WERI-Rb-1 (cell line): ENCODE measurements at regions not wholly inside any gene's neighbourhood (a gene's known extent, or its start where the extent isn't known, plus 50 kb on each side); places are given as distances from the start of the nearest gene placed in this dataset.

ENCODE experiments used
- DNase-seq: peaks from one replicate; pipeline ENCODE4 v3.0.0-alpha.2; 2020
- H3K27ac ChIP-seq: fragments of 250-450 bp; sonication (Bioruptor Pico); 2 replicates; pipeline ENCODE4 v1.5.1; 2020; ENCODE audit warnings: mild to moderate bottlenecking, moderate library complexity
- H3K27me3 ChIP-seq: fragments of 250-450 bp; sonication (Bioruptor Pico); 2 replicates; pipeline ENCODE4 v1.5.1; 2021; ENCODE audit warnings: mild to moderate bottlenecking, low read depth, moderate library complexity; ENCODE audit not compliant: insufficient read depth, severe bottlenecking
- H3K36me3 ChIP-seq: fragments of 250-450 bp; sonication (Bioruptor Pico); 2 replicates; pipeline ENCODE4 v1.5.1; 2020; ENCODE audit warnings: mild to moderate bottlenecking, moderate library complexity
- H3K4me3 ChIP-seq: 2 replicates; pipeline ENCODE4 v1.5.1; 2011; ENCODE audit warnings: low read depth, mild to moderate bottlenecking, control low read depth, low read length
- H3K9me3 ChIP-seq: fragments of 250-450 bp; sonication (Bioruptor Pico); 2 replicates; pipeline ENCODE4 v1.5.1; 2021; ENCODE audit warnings: mild to moderate bottlenecking, moderate library complexity; ENCODE audit not compliant: severe bottlenecking
- CTCF ChIP-seq: IDR thresholded peaks from 2 replicates; pipeline ENCODE4 v1.5.1; 2011; ENCODE audit warnings: low read depth, mild to moderate bottlenecking, control low read depth, inconsistent platforms, low read length

GRCh38 chr18:26780520-26781325, 84.8 kb downstream of the AQP4 start:
- Histone ChIP-seq H3K27me3 (no peaks in the 10 kb centered on the region), H3K9me3 (no peaks in the 10 kb centered on the region), H3K36me3 (no peaks in the 10 kb centered on the region), H3K4me3 (no peak overlapping the region), H3K27ac (no peak overlapping the region)
- no peak for TF ChIP-seq CTCF
- DNase-seq: no peak

- Histone ChIP-seq H3K36me3 (no peaks in the 10 kb centered on the region), H3K27me3 (no peaks in the 10 kb centered on the region), H3K27ac (no peak overlapping the region), H3K4me3 (no peak overlapping the region), H3K9me3 (no peaks in the 10 kb centered on the region)
- DNase-seq: no peak
- TF ChIP-seq CTCF: no peak
These were observed 87.5 kb downstream of the AQP4 start for GRCh38 chr18:26778054-26778393.

GRCh38 chr18:26777351-26778053, 88.0 kb downstream of the AQP4 start:
- H3K36me3 ChIP-seq: no peaks in the 10 kb centered on the region
- no peak for DNase-seq
- H3K27ac ChIP-seq: no peak overlapping the region
- no peaks in the 10 kb centered on the region for H3K27me3 ChIP-seq
- no peak for TF ChIP-seq CTCF
- no peaks in the 10 kb centered on the region for H3K9me3 ChIP-seq
- H3K4me3 ChIP-seq: no peak overlapping the region

- TF ChIP-seq CTCF: no peak
- Histone ChIP-seq H3K27me3 (no peaks in the 10 kb centered on the region), H3K9me3 (no peaks in the 10 kb centered on the region), H3K27ac (no peak overlapping the region), H3K4me3 (no peak overlapping the region), H3K36me3 (no peaks in the 10 kb centered on the region)
- DNase-seq: no peak
These were observed 92.8 kb downstream of the AQP4 start for GRCh38 chr18:26772691-26773090.

GRCh38 chr18:26771524-26771923, 94.0 kb downstream of the AQP4 start:
- DNase-seq: peak; percentile 21
- TF ChIP-seq CTCF: peak; percentile 66

More at GRCh38 chr18:26771524-26771923, 94.0 kb downstream of the AQP4 start:
- Histone ChIP-seq H3K9me3 (no peaks in the 10 kb centered on the region), H3K4me3 (no peak overlapping the region), H3K27me3 (no peaks in the 10 kb centered on the region), H3K36me3 (no peaks in the 10 kb centered on the region), H3K27ac (no peak overlapping the region)
